HFFc6 (cell line): ENCODE measurements at regions not wholly inside any gene's neighbourhood (a gene's known extent, or its start where the extent isn't known, plus 50 kb on each side); places are given as distances from the start of the nearest gene placed in this dataset.

ENCODE experiments used
- DNase-seq: peaks from one replicate; pipeline ENCODE4 v3.0.0-alpha.2; 2018
- H3K27ac Mint-ChIP-seq: 2 replicates; pipeline ENCODE4 v1.8.0; 2020; ENCODE audit warnings: mild to moderate bottlenecking, mixed read lengths
- H3K27me3 Mint-ChIP-seq: 2 replicates; pipeline ENCODE4 v1.8.0; 2021; ENCODE audit warnings: mild to moderate bottlenecking, moderate library complexity, mixed read lengths; ENCODE audit not compliant: insufficient read depth
- H3K36me3 Mint-ChIP-seq: 2 replicates; pipeline ENCODE4 v1.8.0; 2021; ENCODE audit warnings: low read depth, mixed read lengths
- H3K4me1 Mint-ChIP-seq: 2 replicates; pipeline ENCODE4 v1.8.0; 2020; ENCODE audit warnings: low read depth, mixed read lengths
- H3K4me3 Mint-ChIP-seq: 2 replicates; pipeline ENCODE4 v1.8.0; 2020; ENCODE audit warnings: mild to moderate bottlenecking, moderate library complexity, mixed read lengths
- H3K9me3 Mint-ChIP-seq: 2 replicates; pipeline ENCODE4 v1.8.0; 2020; ENCODE audit warnings: mild to moderate bottlenecking, mixed read lengths
- TF ChIP-seq, protein P1 (sequence below): fragments of 200-600 bp; sonication (generic); IDR thresholded peaks from 2 replicates; pipeline ENCODE4 v1.5.0; 2021; ENCODE audit warnings: antibody characterized with exemption, mild to moderate bottlenecking

GRCh38 chr4:162797108-162797507 is 369.6 kb downstream of the NAF1 start:
- TF ChIP-seq, protein P1, sequence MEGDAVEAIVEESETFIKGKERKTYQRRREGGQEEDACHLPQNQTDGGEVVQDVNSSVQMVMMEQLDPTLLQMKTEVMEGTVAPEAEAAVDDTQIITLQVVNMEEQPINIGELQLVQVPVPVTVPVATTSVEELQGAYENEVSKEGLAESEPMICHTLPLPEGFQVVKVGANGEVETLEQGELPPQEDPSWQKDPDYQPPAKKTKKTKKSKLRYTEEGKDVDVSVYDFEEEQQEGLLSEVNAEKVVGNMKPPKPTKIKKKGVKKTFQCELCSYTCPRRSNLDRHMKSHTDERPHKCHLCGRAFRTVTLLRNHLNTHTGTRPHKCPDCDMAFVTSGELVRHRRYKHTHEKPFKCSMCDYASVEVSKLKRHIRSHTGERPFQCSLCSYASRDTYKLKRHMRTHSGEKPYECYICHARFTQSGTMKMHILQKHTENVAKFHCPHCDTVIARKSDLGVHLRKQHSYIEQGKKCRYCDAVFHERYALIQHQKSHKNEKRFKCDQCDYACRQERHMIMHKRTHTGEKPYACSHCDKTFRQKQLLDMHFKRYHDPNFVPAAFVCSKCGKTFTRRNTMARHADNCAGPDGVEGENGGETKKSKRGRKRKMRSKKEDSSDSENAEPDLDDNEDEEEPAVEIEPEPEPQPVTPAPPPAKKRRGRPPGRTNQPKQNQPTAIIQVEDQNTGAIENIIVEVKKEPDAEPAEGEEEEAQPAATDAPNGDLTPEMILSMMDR: no peak
- Mint-ChIP-seq H3K4me1 (no peaks in the 10 kb centered on the region), H3K4me3 (no peak overlapping the region), H3K27ac (no peak overlapping the region), H3K27me3 (no peaks in the 10 kb centered on the region), H3K9me3 (peaks cover 29% of the 10 kb centered on the region), H3K36me3 (no peaks in the 10 kb centered on the region)
- no peak for DNase-seq

GRCh38 chr4:162793571-162793970 is 373.1 kb downstream of the NAF1 start:
- peaks cover 19% of the 10 kb centered on the region for H3K9me3 Mint-ChIP-seq
- no peaks in the 10 kb centered on the region for H3K4me1 Mint-ChIP-seq
- H3K36me3 Mint-ChIP-seq: no peaks in the 10 kb centered on the region
- no peak overlapping the region for H3K4me3 Mint-ChIP-seq
- no peaks in the 10 kb centered on the region for H3K27me3 Mint-ChIP-seq
- no peak overlapping the region for H3K27ac Mint-ChIP-seq
- no peak for DNase-seq
- TF ChIP-seq, protein P1: no peak

GRCh38 chr4:162793004-162793403 is 373.7 kb downstream of the NAF1 start:
- H3K4me3 Mint-ChIP-seq: no peak overlapping the region

DNA sequence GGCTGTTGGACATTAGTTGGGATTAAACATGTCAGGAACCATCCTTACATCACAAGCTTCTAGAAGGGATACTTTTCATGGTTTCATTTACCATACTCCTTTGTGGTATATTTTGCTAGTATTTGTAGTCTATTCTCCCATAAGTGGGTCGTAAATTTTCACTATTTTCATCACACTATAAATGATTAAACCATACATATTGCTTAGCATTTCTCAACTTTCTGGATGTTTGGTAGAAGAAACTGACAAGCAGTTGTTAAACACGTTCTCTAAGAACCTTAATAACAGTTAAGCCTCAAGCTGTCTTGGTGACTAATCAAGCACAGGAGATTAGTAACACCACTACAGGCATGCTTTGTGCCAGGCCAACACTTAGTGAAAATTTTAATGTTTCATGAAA is 375.5 kb downstream of the NAF1 start:
- Mint-ChIP-seq H3K4me1 (no peaks in the 10 kb centered on the region), H3K27ac (no peak overlapping the region), H3K27me3 (no peaks in the 10 kb centered on the region), H3K9me3 (peaks cover 20% of the 10 kb centered on the region), H3K36me3 (no peaks in the 10 kb centered on the region), H3K4me3 (no peak overlapping the region)
- DNase-seq: no peak
- TF ChIP-seq, protein P1: no peak

More at GRCh38 chr4:162793004-162793403, 373.7 kb downstream of the NAF1 start:
- H3K27ac Mint-ChIP-seq: no peak overlapping the region
- TF ChIP-seq, protein P1: no peak
- no peak for DNase-seq
- H3K9me3 Mint-ChIP-seq: peaks cover 24% of the 10 kb centered on the region
- no peaks in the 10 kb centered on the region for H3K36me3 Mint-ChIP-seq
- H3K27me3 Mint-ChIP-seq: no peaks in the 10 kb centered on the region
- no peaks in the 10 kb centered on the region for H3K4me1 Mint-ChIP-seq

GRCh38 chr4:162787120-162787519 is 379.6 kb downstream of the NAF1 start:
- no peaks in the 10 kb centered on the region for H3K27me3 Mint-ChIP-seq
- TF ChIP-seq, protein P1: no peak
- H3K9me3 Mint-ChIP-seq: peaks cover 19% of the 10 kb centered on the region
- H3K27ac Mint-ChIP-seq: no peak overlapping the region
- H3K4me1 Mint-ChIP-seq: no peaks in the 10 kb centered on the region
- no peak overlapping the region for H3K4me3 Mint-ChIP-seq
- H3K36me3 Mint-ChIP-seq: no peaks in the 10 kb centered on the region
- DNase-seq: no peak
